BJ (cell line): ENCODE measurements at regions not wholly inside any gene's neighbourhood (a gene's known extent, or its start where the extent isn't known, plus 50 kb on each side); places are given as distances from the start of the nearest gene placed in this dataset.

Experiments used
- CTCF ChIA-PET: fragments of 350-600 bp; formaldehyde crosslinking; extraction: SDS; loops from one replicate; lab custom pipeline; 2021; ENCODE audit warnings: antibody characterized with exemption, inconsistent platforms; lab: Yijun Ruan, JAX
- POLR2A ChIA-PET: fragments of 300-600 bp; sonication (Branson Sonifier 250); formaldehyde crosslinking; extraction: SDS; loops from one replicate; lab custom pipeline; 2021; ENCODE audit warnings: antibody characterized with exemption; lab: Charles Lee
- DNase-seq: peaks from one replicate; pipeline ENCODE4 v3.0.0-alpha.2; 2011; ENCODE audit warnings: low read depth
- H3K27me3 ChIP-seq: 2 replicates; pipeline ENCODE4 v1.6.0; 2011; ENCODE audit warnings: low read length; ENCODE audit not compliant: control insufficient read depth, insufficient read depth
- H3K36me3 ChIP-seq: 2 replicates; pipeline ENCODE4 v1.5.1; 2011; ENCODE audit warnings: low read length; ENCODE audit not compliant: control insufficient read depth, insufficient read depth
- H3K4me3 ChIP-seq: 2 replicates; pipeline ENCODE4 v1.5.1; 2011; ENCODE audit warnings: low read depth, mild to moderate bottlenecking, control low read depth, low read length
- TF ChIP-seq, protein P1 (sequence below): IDR thresholded peaks from 2 replicates; pipeline ENCODE4 v1.5.1; 2011; ENCODE audit warnings: low read depth, mild to moderate bottlenecking, control low read depth, inconsistent platforms, low read length, moderate library complexity; ENCODE audit not compliant: insufficient read depth

DNA sequence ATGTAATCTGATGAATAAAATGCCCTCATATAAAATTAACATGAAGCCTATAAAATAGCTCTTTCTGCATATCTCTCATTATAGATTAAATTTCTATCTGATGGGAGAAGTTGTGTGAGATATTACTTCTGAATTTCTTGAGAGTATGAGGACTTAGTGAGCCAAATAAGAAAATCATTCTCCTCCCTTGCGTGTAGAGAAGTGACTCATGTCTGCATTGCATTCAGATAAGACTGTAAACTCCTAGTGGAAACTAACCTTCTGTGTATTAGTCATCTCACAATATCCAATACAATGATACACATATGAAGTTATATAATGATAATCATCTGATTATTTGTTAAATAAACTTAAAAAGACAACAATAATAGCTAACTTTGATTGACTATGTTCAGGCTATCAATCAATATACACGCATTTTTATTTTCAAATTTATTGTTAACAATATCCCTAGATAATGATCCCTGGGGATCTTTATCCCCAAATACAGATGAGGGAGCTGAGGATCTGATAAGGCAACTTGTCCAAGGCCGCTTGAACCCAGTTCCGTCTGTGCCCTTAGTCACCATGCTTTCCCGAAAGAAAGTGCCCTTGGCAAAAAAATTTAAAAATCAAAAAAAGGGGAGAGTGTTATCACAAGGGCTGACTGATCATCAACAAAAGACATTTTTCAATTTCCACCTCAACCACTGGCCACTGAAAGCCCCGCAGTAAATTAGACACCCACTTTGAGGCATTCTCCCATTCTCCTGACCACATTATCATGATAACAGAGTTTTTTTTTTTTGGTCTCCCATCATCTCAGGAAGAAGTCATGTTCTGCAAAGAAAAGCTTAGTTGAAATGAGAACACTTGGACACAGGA, 189.2 kb upstream of the RASSF8 start:
- H3K4me3 ChIP-seq, result no peak overlapping the region
- CTCF ChIA-PET, result interaction anchor here (0.6 kb wide), 1 partner anchor 11 kb away, joined by 4 read pairs; no protein-coding TSS in a partner anchor
- POLR2A ChIA-PET, result interaction anchor here (0.6 kb wide), 1 partner anchor 270 kb away, joined by 12 read pairs; no protein-coding TSS in a partner anchor
- no peaks in the 10 kb centered on the region for H3K27me3 ChIP-seq
- TF ChIP-seq, protein P1, sequence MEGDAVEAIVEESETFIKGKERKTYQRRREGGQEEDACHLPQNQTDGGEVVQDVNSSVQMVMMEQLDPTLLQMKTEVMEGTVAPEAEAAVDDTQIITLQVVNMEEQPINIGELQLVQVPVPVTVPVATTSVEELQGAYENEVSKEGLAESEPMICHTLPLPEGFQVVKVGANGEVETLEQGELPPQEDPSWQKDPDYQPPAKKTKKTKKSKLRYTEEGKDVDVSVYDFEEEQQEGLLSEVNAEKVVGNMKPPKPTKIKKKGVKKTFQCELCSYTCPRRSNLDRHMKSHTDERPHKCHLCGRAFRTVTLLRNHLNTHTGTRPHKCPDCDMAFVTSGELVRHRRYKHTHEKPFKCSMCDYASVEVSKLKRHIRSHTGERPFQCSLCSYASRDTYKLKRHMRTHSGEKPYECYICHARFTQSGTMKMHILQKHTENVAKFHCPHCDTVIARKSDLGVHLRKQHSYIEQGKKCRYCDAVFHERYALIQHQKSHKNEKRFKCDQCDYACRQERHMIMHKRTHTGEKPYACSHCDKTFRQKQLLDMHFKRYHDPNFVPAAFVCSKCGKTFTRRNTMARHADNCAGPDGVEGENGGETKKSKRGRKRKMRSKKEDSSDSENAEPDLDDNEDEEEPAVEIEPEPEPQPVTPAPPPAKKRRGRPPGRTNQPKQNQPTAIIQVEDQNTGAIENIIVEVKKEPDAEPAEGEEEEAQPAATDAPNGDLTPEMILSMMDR, result no peak
- DNase-seq, result no peak
- no peaks in the 10 kb centered on the region for H3K36me3 ChIP-seq

DNA sequence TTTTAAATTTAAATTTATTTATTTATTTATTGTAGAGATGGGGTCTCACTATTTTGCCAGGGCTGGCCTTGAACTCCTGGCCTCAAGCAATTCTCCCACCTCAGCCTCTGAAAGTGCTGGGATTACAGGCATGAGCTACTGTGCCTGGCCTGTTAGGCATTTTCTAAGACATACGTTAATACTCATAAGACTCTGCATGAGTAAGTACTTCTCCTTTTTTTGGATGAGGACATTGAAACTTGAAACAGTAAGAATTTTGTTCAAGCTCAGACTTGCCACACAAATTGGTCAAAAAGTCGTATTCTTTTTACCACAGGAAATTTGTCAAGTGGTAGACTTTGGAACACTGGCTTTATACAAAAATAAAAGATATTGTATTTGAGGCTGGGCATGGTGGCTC, 187.4 kb upstream of the RASSF8 start:
- Histone ChIP-seq H3K36me3 (no peaks in the 10 kb centered on the region), H3K27me3 (no peaks in the 10 kb centered on the region), H3K4me3 (no peak overlapping the region)
- CTCF ChIA-PET, result no interaction called here
- TF ChIP-seq, protein P1, result no peak
- POLR2A ChIA-PET, result no interaction called here
- no peak for DNase-seq

DNA sequence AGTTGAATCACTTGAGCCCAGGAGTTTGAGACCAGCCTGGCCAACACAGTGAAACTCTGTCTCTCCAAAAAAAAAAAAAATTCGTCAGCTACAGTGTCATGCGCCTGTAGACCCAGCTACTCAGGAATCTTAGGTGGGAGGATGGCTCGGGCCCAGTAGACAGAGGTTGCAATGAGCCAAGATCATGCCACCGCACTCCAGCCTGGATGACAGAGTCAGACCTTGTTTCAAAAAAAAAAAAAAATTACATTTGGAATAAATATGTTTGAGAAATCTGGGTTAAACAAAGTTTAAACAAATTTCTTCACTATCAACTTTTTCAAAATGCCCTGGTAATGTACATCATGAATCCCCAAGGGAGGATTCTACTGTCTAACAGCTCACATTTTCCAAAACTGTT, 187.0 kb upstream of the RASSF8 start:
- ChIA-PET POLR2A (no interaction called here), CTCF (interaction anchor here (1.0 kb wide), 1 partner anchor 96 kb away, joined by 3 read pairs; no protein-coding TSS in a partner anchor)
- no peak overlapping the region for H3K4me3 ChIP-seq
- DNase-seq, result no peak
- TF ChIP-seq, protein P1, result no peak
- H3K27me3 ChIP-seq, result no peaks in the 10 kb centered on the region
- H3K36me3 ChIP-seq, result no peaks in the 10 kb centered on the region

DNA sequence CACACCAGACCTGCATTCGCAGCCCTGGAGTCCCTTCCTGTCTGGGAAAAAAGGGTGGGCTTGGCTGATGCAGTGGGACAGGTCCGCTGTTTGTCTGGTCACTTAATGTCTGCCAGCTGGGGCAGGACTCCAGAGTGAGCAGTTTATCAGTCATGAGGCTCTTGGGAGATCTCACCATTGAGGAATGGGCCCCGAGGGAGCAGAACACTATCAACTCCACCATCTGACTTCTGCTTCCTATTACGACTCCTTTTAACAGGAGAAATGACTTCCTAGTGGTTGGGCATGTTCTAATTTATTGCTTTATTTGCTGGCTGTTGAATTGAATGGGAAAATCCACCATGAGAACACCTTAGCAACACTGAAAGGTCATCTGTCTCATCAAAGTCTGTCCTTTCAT, 182.5 kb upstream of the RASSF8 start:
- POLR2A ChIA-PET, result no interaction called here
- DNase-seq, result peak; percentile 81
- TF ChIP-seq, protein P1, result no peak
- H3K36me3 ChIP-seq, result no peaks in the 10 kb centered on the region
- H3K27me3 ChIP-seq, result no peaks in the 10 kb centered on the region
- CTCF ChIA-PET, result no interaction called here
- H3K4me3 ChIP-seq, result no peak overlapping the region

DNA sequence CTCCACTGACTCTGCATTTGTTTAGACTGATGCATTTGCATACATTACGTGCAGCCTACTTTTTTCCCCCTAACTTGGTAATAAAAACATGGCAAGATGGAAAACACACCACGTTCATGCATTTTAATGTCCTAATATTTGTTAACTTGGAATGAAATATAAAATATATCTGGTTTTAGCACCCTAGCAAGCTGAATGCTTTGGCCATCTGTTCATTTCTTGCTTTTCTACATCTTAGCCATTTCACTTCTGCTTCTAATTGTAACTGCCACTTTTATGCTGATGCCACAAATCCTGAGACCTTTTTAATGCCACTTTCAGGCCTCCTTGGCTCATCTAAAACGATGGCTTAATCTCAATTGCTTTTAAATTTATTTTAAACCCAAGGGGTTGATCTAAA, 177.7 kb upstream of the RASSF8 start:
- ChIA-PET CTCF (interaction anchor here (0.9 kb wide), 1 partner anchor 15 kb away, joined by 3 read pairs; no protein-coding TSS in a partner anchor), POLR2A (interaction anchor here (0.7 kb wide), 1 partner anchor 444 kb away, joined by 3 read pairs; no protein-coding TSS in a partner anchor)
- TF ChIP-seq, protein P1, result no peak
- Histone ChIP-seq H3K27me3 (no peaks in the 10 kb centered on the region), H3K4me3 (no peak overlapping the region), H3K36me3 (no peaks in the 10 kb centered on the region)
- no peak for DNase-seq
